HG02623 (cell line): ENCODE measurements at regions not wholly inside any gene's neighbourhood (a gene's known extent, or its start where the extent isn't known, plus 50 kb on each side); places are given as distances from the start of the nearest gene placed in this dataset.
A peak's percentile ranks its signal among the peaks of the same experiment; 100 is the strongest.

Experiments
- ATAC-seq: cut with Tn5 transposase; IDR thresholded peaks from one replicate; pipeline ENCODE4 v1.9.1; 2021; ENCODE audit warnings: moderate library complexity; ENCODE audit not compliant: unreplicated experiment

GRCh38 chr7:130989101-130989795, 255.2 kb upstream of the KLF14 start:
- ATAC-seq = no peak

- ATAC-seq = no peak
These were observed 256.3 kb upstream of the KLF14 start for GRCh38 chr7:130990178-130990832.

GRCh38 chr7:130993671-130994365, 259.8 kb upstream of the KLF14 start:
- no peak for ATAC-seq

- no peak for ATAC-seq
These were observed 260.5 kb upstream of the KLF14 start for GRCh38 chr7:130994378-130995115.

GRCh38 chr7:130995252-130996081, 261.5 kb upstream of the KLF14 start:
- ATAC-seq = no peak

GRCh38 chr7:130996205-130996832, 262.3 kb upstream of the KLF14 start:
- no peak for ATAC-seq

- ATAC-seq = no peak
These were observed 262.8 kb upstream of the KLF14 start for GRCh38 chr7:130996833-130997231.

- no peak for ATAC-seq
These were observed 265.1 kb upstream of the KLF14 start for GRCh38 chr7:130998993-130999602.

GRCh38 chr7:130999926-131000325, 265.9 kb upstream of the KLF14 start:
- ATAC-seq = no peak

- ATAC-seq = no peak
These were observed 266.4 kb upstream of the KLF14 start for GRCh38 chr7:131000389-131000788.

- no peak for ATAC-seq
These were observed 266.9 kb upstream of the KLF14 start for GRCh38 chr7:131000873-131001272.

GRCh38 chr7:131002600-131002999, 268.6 kb upstream of the KLF14 start:
- no peak for ATAC-seq

GRCh38 chr7:131003634-131004033, 269.6 kb upstream of the KLF14 start:
- no peak for ATAC-seq

- peak; percentile 50 for ATAC-seq
These were observed 270.4 kb upstream of the KLF14 start for GRCh38 chr7:131004371-131004770.

GRCh38 chr7:131007439-131008330, 273.7 kb upstream of the KLF14 start:
- ATAC-seq = no peak

- no peak for ATAC-seq
These were observed 275.1 kb upstream of the KLF14 start for GRCh38 chr7:131008840-131009711.

- no peak for ATAC-seq
These were observed 276.2 kb upstream of the KLF14 start for GRCh38 chr7:131010029-131010716.
